Loucy (cell line): ENCODE measurements at regions not wholly inside any gene's neighbourhood (a gene's known extent, or its start where the extent isn't known, plus 50 kb on each side); places are given as distances from the start of the nearest gene placed in this dataset.

Source experiments
- H2AFZ ChIP-seq: fragments of 200-600 bp; sonication (generic); 2 replicates; pipeline ENCODE4 v1.6.0; 2016; ENCODE audit warnings: antibody characterized with exemption, mild to moderate bottlenecking, low read length, moderate library complexity
- H3F3A ChIP-seq: fragments of 200-600 bp; 2 replicates; pipeline ENCODE4 v1.6.0; 2016; ENCODE audit warnings: antibody characterized with exemption, low read depth, mild to moderate bottlenecking
- H3K27me3 ChIP-seq: fragments of 200-600 bp; sonication (generic); 2 replicates; pipeline ENCODE4 v1.6.1; 2014; ENCODE audit warnings: low read length, mild to moderate bottlenecking; ENCODE audit not compliant: insufficient read depth, poor library complexity, severe bottlenecking
- H3K36me3 ChIP-seq: fragments of 200-600 bp; sonication (generic); 2 replicates; pipeline ENCODE4 v1.6.1; 2016; ENCODE audit warnings: low read length; ENCODE audit not compliant: insufficient read depth
- H3K4me1 ChIP-seq: fragments of 200-600 bp; sonication (generic); 2 replicates; pipeline ENCODE4 v1.5.1; 2014; ENCODE audit warnings: low read length, mild to moderate bottlenecking; ENCODE audit not compliant: insufficient read depth, poor library complexity, severe bottlenecking
- H3K4me2 ChIP-seq: fragments of 200-600 bp; sonication (generic); 2 replicates; pipeline ENCODE4 v1.6.0; 2014; ENCODE audit warnings: antibody characterized with exemption, low read length, low read depth, mild to moderate bottlenecking; ENCODE audit not compliant: poor library complexity, severe bottlenecking
- H3K4me3 ChIP-seq: fragments of 200-600 bp; sonication (generic); 2 replicates; pipeline ENCODE4 v1.5.1; 2014; ENCODE audit warnings: low read length, mild to moderate bottlenecking, mixed read lengths; ENCODE audit not compliant: poor library complexity, severe bottlenecking
- H3K79me2 ChIP-seq: fragments of 200-600 bp; sonication (generic); 2 replicates; pipeline ENCODE4 v1.6.1; 2014; ENCODE audit warnings: low read length; ENCODE audit not compliant: insufficient read depth
- H3K9ac ChIP-seq: fragments of 200-600 bp; sonication (generic); 2 replicates; pipeline ENCODE4 v1.6.0; 2014; ENCODE audit warnings: mild to moderate bottlenecking, low read depth, low read length, moderate library complexity; ENCODE audit not compliant: poor library complexity, severe bottlenecking
- H3K9me2 ChIP-seq: fragments of 200-600 bp; sonication (generic); replicated peaks from 2 replicates; pipeline ENCODE4 v1.6.1; 2016; ENCODE audit warnings: low read depth, low read length, mixed read lengths
- H3K9me3 ChIP-seq: fragments of 200-600 bp; sonication (generic); 2 replicates; pipeline ENCODE4 v1.6.1; 2014; ENCODE audit warnings: mild to moderate bottlenecking, antibody characterized with exemption, low read length, low read depth; ENCODE audit not compliant: insufficient read depth
- H4K20me1 ChIP-seq: fragments of 200-600 bp; sonication (generic); 2 replicates; pipeline ENCODE4 v1.6.0; 2014; ENCODE audit warnings: antibody characterized with exemption, low read length, mild to moderate bottlenecking; ENCODE audit not compliant: insufficient read depth, poor library complexity, severe bottlenecking
- EZH2phosphoT487 ChIP-seq: fragments of 200-600 bp; IDR thresholded peaks from 2 replicates; pipeline ENCODE4 v1.6.1; 2018; ENCODE audit warnings: antibody characterized with exemption, mild to moderate bottlenecking, moderate library complexity, borderline replicate concordance
- TF ChIP-seq, protein P1 (sequence below): fragments of 200-600 bp; sonication (generic); conservative IDR thresholded peaks from 2 replicates; pipeline ENCODE4 v1.5.1; 2014; ENCODE audit warnings: mild to moderate bottlenecking, antibody characterized with exemption, low read length

DNA sequence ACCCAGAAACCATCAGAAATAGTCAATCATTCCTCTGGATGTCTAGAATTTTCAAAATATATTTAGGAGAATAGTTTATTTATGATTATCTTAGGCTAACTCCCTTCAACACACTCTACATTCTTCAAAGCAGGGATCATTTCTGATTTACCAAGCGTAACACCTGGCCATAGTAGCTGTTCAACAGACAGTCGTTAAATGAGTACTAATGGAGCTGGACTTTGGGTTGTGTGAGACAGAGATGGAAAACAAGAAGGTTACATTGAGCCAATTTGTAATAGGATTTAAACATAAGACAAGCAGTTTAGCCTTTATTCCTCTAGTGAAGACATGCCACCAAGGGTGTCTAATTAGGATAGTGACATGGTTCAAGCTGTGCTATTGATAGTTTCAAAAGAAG lies 129.2 kb upstream of the ANO3 start:
- no peaks in the 10 kb centered on the region for H3K9me2 ChIP-seq
- no peaks in the 10 kb centered on the region for H4K20me1 ChIP-seq
- no peak overlapping the region for H3K4me3 ChIP-seq

DNA sequence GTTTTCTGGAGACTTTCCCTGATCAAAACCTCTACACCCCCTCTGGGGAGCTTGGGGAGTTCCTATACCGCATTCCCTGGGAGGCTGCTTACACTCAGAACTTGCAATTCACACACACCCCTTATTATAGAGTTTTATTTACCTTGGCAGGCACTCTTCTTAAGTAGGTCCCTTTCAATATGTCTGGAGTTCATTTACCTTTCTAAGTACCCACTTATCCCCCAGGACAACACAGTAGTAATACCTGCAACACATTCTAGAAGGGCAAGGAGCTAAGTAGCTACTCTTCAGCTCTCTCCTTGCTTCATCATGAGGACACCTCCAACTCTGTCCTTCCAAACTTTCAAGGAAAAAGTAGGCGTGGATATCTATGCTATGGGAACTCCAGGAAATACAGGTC lies 127.8 kb upstream of the ANO3 start:
- no peaks in the 10 kb centered on the region for H3F3A ChIP-seq
- no peak overlapping the region for H3K4me2 ChIP-seq
- H2AFZ ChIP-seq = no peak overlapping the region
- no peaks in the 10 kb centered on the region for H3K27me3 ChIP-seq
- no peaks in the 10 kb centered on the region for H3K9me3 ChIP-seq
- no peak overlapping the region for H3K4me3 ChIP-seq
- no peaks in the 10 kb centered on the region for H3K4me1 ChIP-seq
- H3K79me2 ChIP-seq = no peaks in the 10 kb centered on the region
- no peaks in the 10 kb centered on the region for H3K9me2 ChIP-seq
- TF ChIP-seq, protein P1, sequence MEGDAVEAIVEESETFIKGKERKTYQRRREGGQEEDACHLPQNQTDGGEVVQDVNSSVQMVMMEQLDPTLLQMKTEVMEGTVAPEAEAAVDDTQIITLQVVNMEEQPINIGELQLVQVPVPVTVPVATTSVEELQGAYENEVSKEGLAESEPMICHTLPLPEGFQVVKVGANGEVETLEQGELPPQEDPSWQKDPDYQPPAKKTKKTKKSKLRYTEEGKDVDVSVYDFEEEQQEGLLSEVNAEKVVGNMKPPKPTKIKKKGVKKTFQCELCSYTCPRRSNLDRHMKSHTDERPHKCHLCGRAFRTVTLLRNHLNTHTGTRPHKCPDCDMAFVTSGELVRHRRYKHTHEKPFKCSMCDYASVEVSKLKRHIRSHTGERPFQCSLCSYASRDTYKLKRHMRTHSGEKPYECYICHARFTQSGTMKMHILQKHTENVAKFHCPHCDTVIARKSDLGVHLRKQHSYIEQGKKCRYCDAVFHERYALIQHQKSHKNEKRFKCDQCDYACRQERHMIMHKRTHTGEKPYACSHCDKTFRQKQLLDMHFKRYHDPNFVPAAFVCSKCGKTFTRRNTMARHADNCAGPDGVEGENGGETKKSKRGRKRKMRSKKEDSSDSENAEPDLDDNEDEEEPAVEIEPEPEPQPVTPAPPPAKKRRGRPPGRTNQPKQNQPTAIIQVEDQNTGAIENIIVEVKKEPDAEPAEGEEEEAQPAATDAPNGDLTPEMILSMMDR = no peak
- TF ChIP-seq EZH2phosphoT487 = no peak
- no peaks in the 10 kb centered on the region for H3K36me3 ChIP-seq
- H4K20me1 ChIP-seq = no peaks in the 10 kb centered on the region
- H3K9ac ChIP-seq = no peak overlapping the region

More for the DNA sequence above, 129.2 kb upstream of the ANO3 start:
- Histone ChIP-seq H3K9ac (no peak overlapping the region), H3K36me3 (no peaks in the 10 kb centered on the region), H2AFZ (no peak overlapping the region), H3F3A (no peaks in the 10 kb centered on the region), H3K27me3 (no peaks in the 10 kb centered on the region), H3K79me2 (no peaks in the 10 kb centered on the region), H3K4me1 (no peaks in the 10 kb centered on the region), H3K9me3 (no peaks in the 10 kb centered on the region), H3K4me2 (no peak overlapping the region)
- TF ChIP-seq, protein P1 = no peak
- TF ChIP-seq EZH2phosphoT487 = no peak

DNA sequence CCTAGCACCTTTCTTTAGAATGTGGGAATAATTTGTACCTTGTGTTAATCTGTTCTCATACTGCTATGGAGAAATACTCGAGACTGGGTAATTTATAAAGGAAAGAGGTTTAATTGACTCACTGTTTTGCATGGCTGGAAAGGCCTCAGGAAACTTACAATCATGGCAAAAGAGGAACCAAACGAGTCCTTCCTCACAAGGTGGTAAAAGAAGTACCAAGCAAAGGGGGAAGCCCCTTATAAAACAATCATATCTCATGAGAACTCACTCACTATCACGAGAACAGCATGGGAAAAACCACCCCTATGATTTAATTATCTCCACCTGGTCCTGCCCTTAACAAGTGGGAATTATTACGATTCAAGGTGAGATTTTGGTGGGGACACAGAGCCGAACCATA lies 127.1 kb upstream of the ANO3 start:
- H3F3A ChIP-seq = no peaks in the 10 kb centered on the region

More for the DNA sequence above, 127.1 kb upstream of the ANO3 start:
- Histone ChIP-seq H3K4me1 (no peaks in the 10 kb centered on the region), H4K20me1 (no peaks in the 10 kb centered on the region), H3K4me3 (no peak overlapping the region), H3K9ac (no peak overlapping the region), H3K4me2 (no peak overlapping the region), H3K79me2 (no peaks in the 10 kb centered on the region), H2AFZ (no peak overlapping the region), H3K9me3 (no peaks in the 10 kb centered on the region), H3K27me3 (no peaks in the 10 kb centered on the region), H3K9me2 (no peaks in the 10 kb centered on the region), H3K36me3 (no peaks in the 10 kb centered on the region)
- TF ChIP-seq, protein P1 = no peak
- no peak for TF ChIP-seq EZH2phosphoT487
